D721Med (cell line): ENCODE measurements at regions not wholly inside any gene's neighbourhood (a gene's known extent, or its start where the extent isn't known, plus 50 kb on each side); places are given as distances from the start of the nearest gene placed in this dataset.

Experiments used
- DNase-seq: peaks from one replicate; pipeline ENCODE4 v3.0.0; 2011; ENCODE audit warnings: low spot score; ENCODE audit not compliant: insufficient read length
- FAIRE-seq: peaks from 2 replicates; lab custom pipeline; 2011; peaks lifted over from hg19 to GRCh38; lab: Jason Lieb, UNC
- CTCF ChIP-seq: IDR thresholded peaks from 2 replicates; pipeline ENCODE4 v1.5.1; 2012; ENCODE audit warnings: mild to moderate bottlenecking, control low read depth; ENCODE audit not compliant: insufficient read depth; ENCODE audit errors: missing control alignments

GRCh38 chr2:224190936-224191270, 151.8 kb upstream of the SERPINE2 start:
- no peak for FAIRE-seq
- no peak for TF ChIP-seq CTCF
- DNase-seq, result no peak

- FAIRE-seq, result no peak
- DNase-seq, result no peak
- no peak for TF ChIP-seq CTCF
These were observed 151.3 kb upstream of the SERPINE2 start for GRCh38 chr2:224190234-224190935.

GRCh38 chr2:224187220-224187619, 148.1 kb upstream of the SERPINE2 start:
- no peak for TF ChIP-seq CTCF
- FAIRE-seq, result no peak
- no peak for DNase-seq

- DNase-seq (no peak), FAIRE-seq (no peak)
- no peak for TF ChIP-seq CTCF
These were observed 146.0 kb upstream of the SERPINE2 start for GRCh38 chr2:224185023-224185601.

GRCh38 chr2:224183086-224183485, 144.0 kb upstream of the SERPINE2 start:
- FAIRE-seq (no peak), DNase-seq (no peak)
- no peak for TF ChIP-seq CTCF

- TF ChIP-seq CTCF, result no peak
- no peak for FAIRE-seq
- no peak for DNase-seq
These were observed 143.4 kb upstream of the SERPINE2 start for GRCh38 chr2:224182498-224182897.

GRCh38 chr2:224181534-224182155, 142.6 kb upstream of the SERPINE2 start:
- FAIRE-seq, result no peak
- DNase-seq, result no peak
- no peak for TF ChIP-seq CTCF
